Left lung (tissue), 4 donors: ENCODE measurements at regions not wholly inside any gene's neighbourhood (a gene's known extent, or its start where the extent isn't known, plus 50 kb on each side); places are given as distances from the start of the nearest gene placed in this dataset.

Experiments
- ATAC-seq: fragments of 200-7000 bp; cut with Tn5 transposase; one replicate; pipeline ENCODE4 v1.9.1; 2020; ENCODE audit warnings: moderate library complexity
- DNase-seq, 4 donors: peaks; one replicate each; pipeline ENCODE4 v3.0.0-alpha.2; 2013 to 2020
- H3K27ac ChIP-seq, 2 donors: fragments of 200-600 bp; sonication (generic) in 1 of 2; one replicate each; pipeline versions ENCODE4 v1.5.0 to v1.8.0; 2020 to 2021
- H3K27me3 ChIP-seq, 2 donors: fragments of 200-600 bp; sonication (generic) in 1 of 2; one replicate each; pipeline versions ENCODE4 v1.5.0 to v1.8.0; 2020 to 2021
- H3K36me3 ChIP-seq, 2 donors: fragments of 200-600 bp; sonication (generic) in 1 of 2; one replicate each; pipeline versions ENCODE4 v1.5.0 to v1.8.0; 2020 to 2021
- H3K4me1 ChIP-seq, 2 donors: fragments of 200-600 bp; one replicate each; pipeline ENCODE4 v1.8.0; 2021
- H3K4me3 ChIP-seq, 2 donors: fragments of 200-600 bp; sonication (generic) in 1 of 2; one replicate each; pipeline versions ENCODE4 v1.5.0 to v1.8.0; 2020 to 2021; ENCODE audit warnings: mild to moderate bottlenecking in 1 of 2
- H3K9me3 ChIP-seq, 2 donors: fragments of 200-600 bp; sonication (generic) in 1 of 2; one replicate each; pipeline versions ENCODE4 v1.5.0 to v1.8.0; 2020 to 2021
- intact Hi-C, 2 donors: fragments of 100-400 bp; cut with DNase I; formaldehyde crosslinking; loops; one replicate each; pipeline versions ENCODE4 v1.11.2 to v1.14.2; 2022
- TF ChIP-seq, protein P1 (sequence below), 2 donors: fragments of 200-600 bp; sonication (generic) in 1 of 2; IDR thresholded peaks; one replicate each; pipeline versions ENCODE4 v1.5.0 to v1.8.0; 2021; ENCODE audit warnings: antibody characterized with exemption in 2 of 2
- donor health status: DM: no; HTN: yes; CAD: no.
- donor health status: DM: no; HTN: no; CAD: no.

DNA sequence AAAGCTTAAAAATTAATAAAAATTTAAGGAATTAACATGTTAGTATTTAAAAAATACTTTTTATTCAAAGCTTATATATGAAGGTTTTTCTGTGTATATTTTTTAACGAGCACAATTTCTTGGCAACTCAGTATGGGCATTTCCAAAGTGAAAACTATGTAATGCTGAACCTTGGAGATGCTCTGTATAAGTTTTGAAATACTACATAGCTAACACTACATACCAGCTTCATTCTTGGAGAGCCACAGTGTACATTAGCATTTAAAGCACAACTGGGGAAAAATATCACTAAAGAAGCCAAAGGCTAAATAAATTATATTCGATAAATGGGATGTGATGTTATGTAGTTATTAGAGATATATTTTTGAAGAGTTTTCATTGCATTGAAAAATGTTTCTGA is 446.5 kb downstream of the CCDC85A start:
- intact Hi-C loops: no loop called here
- no peaks in the 10 kb centered on the region for H3K4me1 ChIP-seq
- DNase-seq (no peak), ATAC-seq (no peak)
- H3K4me3 ChIP-seq: no peak overlapping the region
- H3K27ac ChIP-seq: no peak overlapping the region
- TF ChIP-seq, protein P1, sequence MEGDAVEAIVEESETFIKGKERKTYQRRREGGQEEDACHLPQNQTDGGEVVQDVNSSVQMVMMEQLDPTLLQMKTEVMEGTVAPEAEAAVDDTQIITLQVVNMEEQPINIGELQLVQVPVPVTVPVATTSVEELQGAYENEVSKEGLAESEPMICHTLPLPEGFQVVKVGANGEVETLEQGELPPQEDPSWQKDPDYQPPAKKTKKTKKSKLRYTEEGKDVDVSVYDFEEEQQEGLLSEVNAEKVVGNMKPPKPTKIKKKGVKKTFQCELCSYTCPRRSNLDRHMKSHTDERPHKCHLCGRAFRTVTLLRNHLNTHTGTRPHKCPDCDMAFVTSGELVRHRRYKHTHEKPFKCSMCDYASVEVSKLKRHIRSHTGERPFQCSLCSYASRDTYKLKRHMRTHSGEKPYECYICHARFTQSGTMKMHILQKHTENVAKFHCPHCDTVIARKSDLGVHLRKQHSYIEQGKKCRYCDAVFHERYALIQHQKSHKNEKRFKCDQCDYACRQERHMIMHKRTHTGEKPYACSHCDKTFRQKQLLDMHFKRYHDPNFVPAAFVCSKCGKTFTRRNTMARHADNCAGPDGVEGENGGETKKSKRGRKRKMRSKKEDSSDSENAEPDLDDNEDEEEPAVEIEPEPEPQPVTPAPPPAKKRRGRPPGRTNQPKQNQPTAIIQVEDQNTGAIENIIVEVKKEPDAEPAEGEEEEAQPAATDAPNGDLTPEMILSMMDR (IDR thresholded peaks at IDR 0.05): no peak
- H3K27me3 ChIP-seq: no peaks in the 10 kb centered on the region
- H3K36me3 ChIP-seq: no peaks in the 10 kb centered on the region
- peaks cover 0 to 7% of the 10 kb centered on the region in 2 donors for H3K9me3 ChIP-seq

DNA sequence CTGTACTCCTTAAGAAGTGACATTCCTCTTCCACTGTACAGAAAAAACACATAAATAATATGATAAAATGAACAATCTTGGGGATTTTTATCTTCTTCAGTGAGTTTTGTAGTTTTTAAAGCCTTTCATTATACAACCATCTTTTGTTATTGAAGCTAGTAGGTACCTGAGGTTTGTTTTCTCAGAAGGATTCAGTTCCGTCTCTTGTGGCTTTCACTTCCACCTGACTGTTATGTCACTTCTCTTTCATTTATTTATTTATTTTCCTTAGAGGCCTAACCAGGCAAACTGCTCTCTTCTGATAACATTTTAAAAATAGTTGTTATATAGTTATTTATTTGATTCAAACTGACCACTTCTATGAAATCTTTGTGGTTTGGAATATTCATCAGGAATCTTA is 464.2 kb downstream of the CCDC85A start:
- intact Hi-C loops: no loop called here
- no peaks in the 10 kb centered on the region for H3K27me3 ChIP-seq

DNA sequence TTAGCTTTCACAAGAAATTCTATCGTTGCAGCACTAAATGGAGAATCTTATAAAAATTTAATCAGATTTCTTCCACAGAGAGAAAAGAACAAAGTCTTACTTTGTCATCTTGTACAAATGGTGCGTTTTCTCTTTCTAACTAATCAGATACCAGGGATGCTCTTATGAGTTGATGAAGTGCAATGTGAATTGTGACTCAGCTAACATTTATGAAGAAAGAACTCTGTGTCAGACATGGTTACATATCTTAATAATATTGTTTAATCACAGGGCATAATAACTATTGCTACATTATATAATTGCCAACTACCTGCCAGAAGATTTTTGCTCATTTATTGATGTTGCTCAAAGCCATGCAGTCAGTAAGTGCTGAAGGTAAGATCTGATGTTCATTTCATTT is 465.0 kb downstream of the CCDC85A start:
- no peaks in the 10 kb centered on the region for H3K9me3 ChIP-seq
- no peak overlapping the region for H3K27ac ChIP-seq
- H3K27me3 ChIP-seq: no peaks in the 10 kb centered on the region
- DNase-seq: no peak
- no peak for ATAC-seq
- H3K4me3 ChIP-seq: no peak overlapping the region
- TF ChIP-seq, protein P1 (IDR thresholded peaks at IDR 0.05): no peak
- no peaks in the 10 kb centered on the region for H3K4me1 ChIP-seq
- intact Hi-C loops: no loop called here
- H3K36me3 ChIP-seq: no peaks in the 10 kb centered on the region

More for the DNA sequence above, 464.2 kb downstream of the CCDC85A start:
- DNase-seq: no peak
- no peak for ATAC-seq
- Histone ChIP-seq H3K4me3 (no peak overlapping the region), H3K4me1 (no peaks in the 10 kb centered on the region), H3K9me3 (no peaks in the 10 kb centered on the region), H3K27ac (no peak overlapping the region), H3K36me3 (no peaks in the 10 kb centered on the region)
- TF ChIP-seq, protein P1 (IDR thresholded peaks at IDR 0.05): no peak

DNA sequence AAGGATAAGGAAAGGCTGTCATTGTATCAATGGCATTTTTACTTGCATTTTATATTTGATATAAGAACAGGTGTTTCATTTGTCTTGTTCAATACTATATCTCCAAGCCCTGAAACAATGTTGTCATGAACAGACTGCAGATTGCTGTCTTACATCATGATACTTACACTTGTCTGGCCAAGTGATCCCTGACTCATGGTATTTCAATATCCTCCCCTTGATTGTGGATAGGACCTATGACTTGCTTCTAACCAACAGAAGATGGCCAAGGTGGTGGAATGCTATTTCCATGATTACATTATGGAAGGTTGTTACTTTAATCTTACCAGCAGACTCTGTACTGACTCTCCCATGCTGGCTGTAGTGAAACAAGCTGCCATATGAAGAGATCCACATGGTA is 471.1 kb downstream of the CCDC85A start:
- ATAC-seq: no peak
- TF ChIP-seq, protein P1 (IDR thresholded peaks at IDR 0.05): no peak

DNA sequence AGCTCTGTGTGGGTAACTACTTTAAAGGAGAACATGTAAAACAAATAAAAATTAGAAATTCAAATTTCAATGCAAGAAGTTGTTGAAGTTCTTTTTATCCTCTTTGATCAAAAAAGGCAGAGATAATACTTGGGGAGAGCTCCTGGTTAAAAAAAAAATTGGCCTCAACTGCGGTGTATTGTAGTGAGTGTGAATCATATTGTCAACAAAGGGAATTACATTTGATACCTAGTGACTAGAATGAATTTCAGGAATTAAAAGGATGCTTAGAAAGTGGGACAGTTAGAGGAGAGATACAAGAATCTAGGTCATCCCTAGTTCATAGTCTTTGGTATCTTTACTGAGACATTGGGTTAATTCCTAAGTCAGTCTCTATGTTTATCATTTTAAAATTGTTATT is 473.0 kb downstream of the CCDC85A start:
- Histone ChIP-seq H3K36me3 (no peaks in the 10 kb centered on the region), H3K4me3 (no peak overlapping the region), H3K27me3 (no peaks in the 10 kb centered on the region), H3K9me3 (peaks cover 0 to 8% of the 10 kb centered on the region in 2 donors), H3K4me1 (no peaks in the 10 kb centered on the region), H3K27ac (no peak overlapping the region)
- intact Hi-C loops: no loop called here
- ATAC-seq (no peak), DNase-seq (no peak)
- TF ChIP-seq, protein P1 (IDR thresholded peaks at IDR 0.05): no peak

More for the DNA sequence above, 471.1 kb downstream of the CCDC85A start:
- Histone ChIP-seq H3K4me3 (no peak overlapping the region), H3K27me3 (no peaks in the 10 kb centered on the region), H3K4me1 (no peaks in the 10 kb centered on the region), H3K27ac (no peak overlapping the region), H3K36me3 (no peaks in the 10 kb centered on the region), H3K9me3 (no peaks in the 10 kb centered on the region)
- intact Hi-C loops: no loop called here
- no peak for DNase-seq
